ENCODE measurements at regions not wholly inside any gene's neighbourhood (a gene's known extent, or its start where the extent isn't known, plus 50 kb on each side); places are given as distances from the start of the nearest gene placed in this dataset.

- TF ChIP-seq SPI1 (IDR thresholded peaks at IDR 0.05; ENCODE audit: borderline replicate concordance, low read depth) (no peak), GABPA (IDR thresholded peaks at IDR 0.05; ENCODE audit: low read depth) (no peak), POLR2AphosphoS5 (IDR thresholded peaks at IDR 0.05; ENCODE audit: low read depth) (no peak), REST (IDR thresholded peaks at IDR 0.05; ENCODE audit: insufficient replicate concordance, low read depth) (no peak)
- TF ChIP-seq, protein P1, sequence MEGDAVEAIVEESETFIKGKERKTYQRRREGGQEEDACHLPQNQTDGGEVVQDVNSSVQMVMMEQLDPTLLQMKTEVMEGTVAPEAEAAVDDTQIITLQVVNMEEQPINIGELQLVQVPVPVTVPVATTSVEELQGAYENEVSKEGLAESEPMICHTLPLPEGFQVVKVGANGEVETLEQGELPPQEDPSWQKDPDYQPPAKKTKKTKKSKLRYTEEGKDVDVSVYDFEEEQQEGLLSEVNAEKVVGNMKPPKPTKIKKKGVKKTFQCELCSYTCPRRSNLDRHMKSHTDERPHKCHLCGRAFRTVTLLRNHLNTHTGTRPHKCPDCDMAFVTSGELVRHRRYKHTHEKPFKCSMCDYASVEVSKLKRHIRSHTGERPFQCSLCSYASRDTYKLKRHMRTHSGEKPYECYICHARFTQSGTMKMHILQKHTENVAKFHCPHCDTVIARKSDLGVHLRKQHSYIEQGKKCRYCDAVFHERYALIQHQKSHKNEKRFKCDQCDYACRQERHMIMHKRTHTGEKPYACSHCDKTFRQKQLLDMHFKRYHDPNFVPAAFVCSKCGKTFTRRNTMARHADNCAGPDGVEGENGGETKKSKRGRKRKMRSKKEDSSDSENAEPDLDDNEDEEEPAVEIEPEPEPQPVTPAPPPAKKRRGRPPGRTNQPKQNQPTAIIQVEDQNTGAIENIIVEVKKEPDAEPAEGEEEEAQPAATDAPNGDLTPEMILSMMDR (IDR thresholded peaks at IDR 0.05; ENCODE audit: insufficient read depth, low read length), result no peak
- no peak for DNase-seq (ENCODE audit: low read depth in 1 of 2, low spot score in 1 of 2)
These were observed 332.3 kb upstream of the HS6ST1 start for GRCh38 chr2:128651000-128651399.

DNA sequence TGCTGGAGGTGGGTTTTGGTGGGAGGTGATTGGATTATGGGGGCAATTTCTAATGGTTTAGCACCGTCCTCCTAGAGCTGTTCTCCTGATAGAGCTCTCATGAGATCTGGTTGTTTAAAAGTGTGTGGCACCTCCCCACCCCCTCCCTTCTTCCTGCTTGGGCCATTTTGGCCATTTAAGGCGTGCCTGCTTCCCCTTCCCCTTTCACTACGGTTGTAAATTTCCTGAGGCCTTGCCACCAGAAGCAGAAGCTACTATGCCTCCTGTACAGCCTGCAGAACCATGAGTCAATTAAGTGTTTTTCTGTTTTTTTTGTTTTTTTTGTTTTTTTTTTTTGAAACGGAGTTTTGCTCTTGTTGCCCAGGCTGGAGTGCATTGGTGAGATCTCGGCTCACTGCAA lies 335.7 kb upstream of the HS6ST1 start:
- peak overlapping the region; percentile 78 for H3K27ac ChIP-seq (replicated peaks)
- H3K4me3 ChIP-seq (replicated peaks; ENCODE audit: insufficient read depth, low read length), result no peak overlapping the region
- DNase-seq (ENCODE audit: low read depth in 1 of 2, low spot score in 1 of 2), result peak; percentile 77 to 92
- H3K27me3 ChIP-seq (ENCODE audit: insufficient read depth, poor library complexity, severe bottlenecking), result no peaks in the 10 kb centered on the region
- TF ChIP-seq POLR2AphosphoS5 (IDR thresholded peaks at IDR 0.05; ENCODE audit: low read depth), result no peak
- TF ChIP-seq REST (IDR thresholded peaks at IDR 0.05; ENCODE audit: insufficient replicate concordance, low read depth), result peak; percentile 48
- TF ChIP-seq GABPA (IDR thresholded peaks at IDR 0.05; ENCODE audit: low read depth), result no peak; the same call in 1 of the 2 replicates
- TF ChIP-seq, protein P1 (IDR thresholded peaks at IDR 0.05; ENCODE audit: insufficient read depth, low read length), result no peak
- peak; percentile 87 for TF ChIP-seq SPI1 (IDR thresholded peaks at IDR 0.05; ENCODE audit: borderline replicate concordance, low read depth)

More at GRCh38 chr2:128651000-128651399, 332.3 kb upstream of the HS6ST1 start:
- Histone ChIP-seq H3K27ac (replicated peaks) (no peak overlapping the region), H3K27me3 (ENCODE audit: insufficient read depth, poor library complexity, severe bottlenecking) (no peaks in the 10 kb centered on the region), H3K4me3 (replicated peaks; ENCODE audit: insufficient read depth, low read length) (no peak overlapping the region)

DNA sequence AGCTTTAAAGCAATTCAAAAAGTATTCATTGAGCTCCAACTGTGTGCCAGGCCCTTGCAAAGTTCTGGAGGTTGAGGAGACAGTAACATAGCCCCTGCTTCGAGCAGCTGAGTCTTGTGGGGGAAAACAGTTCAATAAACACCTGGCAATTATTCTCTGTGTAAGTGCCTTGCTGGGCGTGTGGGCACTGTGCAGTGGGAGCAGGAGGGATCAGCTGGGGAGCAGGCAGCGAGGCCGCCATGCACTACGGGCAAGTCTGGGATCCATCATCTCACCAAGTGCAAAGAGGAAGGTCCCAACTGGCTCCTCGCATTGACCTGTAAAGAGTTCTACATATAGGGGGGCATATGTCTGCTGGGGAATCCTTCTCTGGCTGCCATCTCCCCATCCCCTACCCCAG lies 342.2 kb upstream of the HS6ST1 start:
- TF ChIP-seq REST (IDR thresholded peaks at IDR 0.05; ENCODE audit: insufficient replicate concordance, low read depth) (no peak), GABPA (IDR thresholded peaks at IDR 0.05; ENCODE audit: low read depth) (no peak), SPI1 (IDR thresholded peaks at IDR 0.05; ENCODE audit: borderline replicate concordance, low read depth) (no peak), POLR2AphosphoS5 (IDR thresholded peaks at IDR 0.05; ENCODE audit: low read depth) (no peak)
- TF ChIP-seq, protein P1 (IDR thresholded peaks at IDR 0.05; ENCODE audit: insufficient read depth, low read length), result no peak
- no peaks in the 10 kb centered on the region for H3K27me3 ChIP-seq (ENCODE audit: insufficient read depth, poor library complexity, severe bottlenecking)
- DNase-seq (ENCODE audit: low read depth in 1 of 2, low spot score in 1 of 2), result no peak
- H3K27ac ChIP-seq (replicated peaks), result no peak overlapping the region
- H3K4me3 ChIP-seq (replicated peaks; ENCODE audit: insufficient read depth, low read length), result no peak overlapping the region

All from HL-60 (cell line).